Keratinocyte (primary cell): ENCODE measurements at regions not wholly inside any gene's neighbourhood (a gene's known extent, or its start where the extent isn't known, plus 50 kb on each side); places are given as distances from the start of the nearest gene placed in this dataset.

ENCODE experiments used
- DNase-seq: peaks from one replicate; pipeline ENCODE4 v3.0.0-alpha.2; 2011; ENCODE audit warnings: low read depth, missing footprints, low spot score
- FAIRE-seq: peaks from 2 replicates; lab custom pipeline; 2011; peaks lifted over from hg19 to GRCh38; lab: Jason Lieb, UNC
- H2AFZ ChIP-seq: 2 replicates; pipeline ENCODE4 v1.6.0; 2012; ENCODE audit warnings: low read length, control low read depth, inconsistent platforms; ENCODE audit not compliant: control insufficient read depth
- H3K27ac ChIP-seq: 2 replicates; pipeline ENCODE4 v1.5.1; 2011; ENCODE audit warnings: low read length; ENCODE audit not compliant: control insufficient read depth, insufficient read depth
- H3K27me3 ChIP-seq: 3 replicates; pipeline ENCODE4 v1.6.0; 2011; ENCODE audit warnings: low read length; ENCODE audit not compliant: control insufficient read depth, insufficient read depth; ENCODE audit errors: extremely low read depth
- H3K36me3 ChIP-seq, 2 experiments: 2 replicates in 1 of 2; 3 replicates in 1 of 2; pipeline ENCODE4 v1.5.1; 2011; ENCODE audit warnings: low read length in 2 of 2, mild to moderate bottlenecking in 1 of 2; ENCODE audit not compliant: control insufficient read depth in 2 of 2, insufficient read depth in 2 of 2; ENCODE audit errors: extremely low read depth in 1 of 2
- H3K4me1 ChIP-seq: 3 replicates; pipeline ENCODE4 v1.5.1; 2011; ENCODE audit warnings: low read length; ENCODE audit not compliant: control insufficient read depth, insufficient read depth; ENCODE audit errors: extremely low read depth
- H3K4me2 ChIP-seq: 3 replicates; pipeline ENCODE4 v1.6.0; 2011; ENCODE audit warnings: low read depth, low read length; ENCODE audit not compliant: control insufficient read depth, insufficient read depth; ENCODE audit errors: extremely low read depth
- H3K4me3 ChIP-seq, 3 experiments: fragments of 200-600 bp in 1 of 3; sonication (generic) in 1 of 3; 2 replicates in 2 of 3; 3 replicates in 1 of 3; pipeline ENCODE4 v1.5.1; 2011 to 2016; ENCODE audit warnings: low read length in 3 of 3, mild to moderate bottlenecking in 3 of 3, control low read depth in 2 of 3, inconsistent platforms in 1 of 3, low read depth in 1 of 3, mixed read lengths in 1 of 3, mixed run types in 1 of 3, moderate library complexity in 1 of 3; ENCODE audit not compliant: control insufficient read depth in 2 of 3, insufficient read depth in 2 of 3; ENCODE audit errors: extremely low read depth in 1 of 3
- H3K79me2 ChIP-seq: 2 replicates; pipeline ENCODE4 v1.6.0; 2012; ENCODE audit warnings: low read length; ENCODE audit not compliant: control insufficient read depth, insufficient read depth
- H3K9ac ChIP-seq: 3 replicates; pipeline ENCODE4 v1.6.0; 2011; ENCODE audit warnings: low read length; ENCODE audit not compliant: control insufficient read depth, insufficient read depth; ENCODE audit errors: extremely low read depth
- H3K9me1 ChIP-seq: 3 replicates; pipeline ENCODE4 v1.6.0; 2011; ENCODE audit warnings: low read length; ENCODE audit not compliant: control insufficient read depth, insufficient read depth; ENCODE audit errors: extremely low read depth
- H3K9me3 ChIP-seq: 2 replicates; pipeline ENCODE4 v1.5.1; 2012; ENCODE audit warnings: low read depth, low read length; ENCODE audit not compliant: control insufficient read depth
- H4K20me1 ChIP-seq: 3 replicates; pipeline ENCODE4 v1.6.0; 2011; ENCODE audit warnings: low read length; ENCODE audit not compliant: control insufficient read depth, insufficient read depth; ENCODE audit errors: extremely low read depth
- CTCF ChIP-seq, 3 experiments: IDR thresholded peaks in 1 of 3; conservative IDR thresholded peaks in 1 of 3; optimal IDR thresholded peaks in 1 of 3; 2 replicates in 2 of 3; 3 replicates in 1 of 3; pipeline versions ENCODE3 to v1.5.1; 2011; ENCODE audit warnings: low read length in 3 of 3, mild to moderate bottlenecking in 3 of 3, moderate library complexity in 2 of 3, control low read depth in 1 of 3, inconsistent platforms in 1 of 3; ENCODE audit not compliant: insufficient read depth in 2 of 3; ENCODE audit errors: extremely low read depth in 1 of 3
- EZH2 ChIP-seq: IDR thresholded peaks from one replicate; pipeline ENCODE4 v1.6.1; 2012; ENCODE audit warnings: inconsistent platforms, mild to moderate bottlenecking, low read length, moderate library complexity
- dilution Hi-C: fragments of 300-500 bp; cut with MboI; formaldehyde crosslinking; loops from one replicate; pipeline ENCODE4 v1.7.0; 2020; ENCODE audit warnings: low sequenced_read_pairs; ENCODE audit not compliant: extremely low pct_ligation_motif_present

DNA sequence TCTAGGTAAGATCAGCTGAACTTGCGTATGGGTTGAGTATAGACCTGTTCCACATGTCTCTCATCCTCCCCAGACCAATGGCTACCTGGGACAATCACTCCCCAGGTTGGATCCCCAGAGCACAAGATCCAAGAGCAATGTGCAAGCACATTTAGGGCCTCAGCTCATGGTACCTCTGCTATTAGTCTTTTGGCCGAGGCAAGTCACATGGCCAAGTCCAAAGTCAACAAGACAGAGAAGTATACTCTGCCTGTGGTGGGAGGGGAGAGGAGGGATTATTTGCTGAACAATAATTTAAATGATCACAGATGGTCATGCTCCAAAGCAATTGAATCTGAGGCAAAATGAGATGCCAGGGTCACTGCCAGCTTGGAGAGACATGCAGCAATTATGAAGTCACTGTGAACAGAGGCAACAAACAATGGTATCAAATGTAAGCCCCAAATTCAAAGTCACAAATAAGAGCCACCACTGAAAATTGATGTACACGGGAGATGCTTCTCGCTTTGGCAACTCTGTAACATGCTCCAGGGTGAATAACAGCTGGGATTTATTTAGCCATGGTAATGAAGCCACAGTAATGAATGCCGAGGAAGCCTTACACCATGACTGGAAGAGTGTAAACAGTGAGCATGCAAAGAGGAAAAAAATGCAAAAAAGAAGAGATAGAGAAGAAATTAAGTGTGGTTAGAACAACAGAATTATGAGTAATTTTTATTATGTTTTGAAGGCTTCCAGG is 149.1 kb downstream of the ZNF281 start:
- no peak for FAIRE-seq
- dilution Hi-C loops = no loop called here
- no peaks in the 10 kb centered on the region for H3K4me1 ChIP-seq

GRCh38 chr1:200258447-200259375 is 151.1 kb downstream of the ZNF281 start:
- Histone ChIP-seq H3K36me3 (no peaks in the 10 kb centered on the region), H2AFZ (no peak overlapping the region), H3K9me3 (no peaks in the 10 kb centered on the region), H3K9ac (no peak overlapping the region), H3K4me1 (no peaks in the 10 kb centered on the region), H4K20me1 (no peaks in the 10 kb centered on the region), H3K4me3 (no peak overlapping the region), H3K79me2 (no peaks in the 10 kb centered on the region), H3K27ac (no peak overlapping the region), H3K27me3 (peaks cover 6% of the 10 kb centered on the region), H3K4me2 (no peak overlapping the region), H3K9me1 (no peaks in the 10 kb centered on the region)
- TF ChIP-seq EZH2 (no peak), CTCF (optimal IDR thresholded peaks at IDR 0.05 in 1 of 3, IDR thresholded peaks at IDR 0.05 in 1 of 3, conservative IDR thresholded peaks at IDR 0.05 in 1 of 3; ENCODE audit: extremely low read depth in 1 of 3, insufficient read depth in 2 of 3, low read length in 3 of 3) (peak; percentile 41 to 56 (median 45))
- DNase-seq (no peak), FAIRE-seq (peak; percentile 63)
- dilution Hi-C loops = no loop called here

More for the DNA sequence above, 149.1 kb downstream of the ZNF281 start:
- H3K9ac ChIP-seq = no peak overlapping the region
- H4K20me1 ChIP-seq = no peaks in the 10 kb centered on the region
- H3K79me2 ChIP-seq = no peaks in the 10 kb centered on the region
- H3K9me1 ChIP-seq = no peaks in the 10 kb centered on the region
- no peak overlapping the region for H3K4me2 ChIP-seq
- no peak overlapping the region for H2AFZ ChIP-seq
- DNase-seq = no peak
- no peaks in the 10 kb centered on the region for H3K36me3 ChIP-seq
- no peak overlapping the region for H3K27ac ChIP-seq
- no peak for TF ChIP-seq CTCF (optimal IDR thresholded peaks at IDR 0.05 in 1 of 3, IDR thresholded peaks at IDR 0.05 in 1 of 3, conservative IDR thresholded peaks at IDR 0.05 in 1 of 3; ENCODE audit: extremely low read depth in 1 of 3, insufficient read depth in 2 of 3, low read length in 3 of 3)
- TF ChIP-seq EZH2 = no peak
- H3K4me3 ChIP-seq = no peak overlapping the region
- no peaks in the 10 kb centered on the region for H3K9me3 ChIP-seq
- H3K27me3 ChIP-seq = peaks cover 6% of the 10 kb centered on the region
